ENCODE measurements at regions not wholly inside any gene's neighbourhood (a gene's known extent, or its start where the extent isn't known, plus 50 kb on each side); places are given as distances from the start of the nearest gene placed in this dataset.

DNA sequence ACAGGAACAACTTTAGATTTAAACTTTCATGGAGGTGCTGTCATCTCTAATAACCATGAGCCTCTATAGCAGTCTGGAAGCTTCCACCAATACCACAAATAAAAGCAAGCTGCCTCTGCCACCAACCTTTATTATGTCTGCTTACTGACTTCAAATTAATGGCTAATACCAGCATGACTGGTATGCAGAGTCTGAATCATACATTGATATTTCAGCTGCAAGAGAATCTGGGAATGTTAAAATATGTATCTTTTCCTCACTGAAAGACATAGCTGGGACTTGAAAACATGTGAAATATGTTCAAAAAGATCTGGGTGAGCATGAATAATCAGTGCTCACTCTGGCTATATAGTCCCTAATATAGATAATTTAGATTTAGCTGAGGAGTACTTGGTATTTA, 488.6 kb downstream of the CDH8 start:
- no peaks in the 10 kb centered on the region for H3K4me1 ChIP-seq
- TF ChIP-seq POLR2A (IDR thresholded peaks at IDR 0.05) (no peak), EP300 (IDR thresholded peaks at IDR 0.05; ENCODE audit: low read depth) (no peak), POLR2AphosphoS5 (IDR thresholded peaks at IDR 0.05) (no peak)
- TF ChIP-seq, protein P1, sequence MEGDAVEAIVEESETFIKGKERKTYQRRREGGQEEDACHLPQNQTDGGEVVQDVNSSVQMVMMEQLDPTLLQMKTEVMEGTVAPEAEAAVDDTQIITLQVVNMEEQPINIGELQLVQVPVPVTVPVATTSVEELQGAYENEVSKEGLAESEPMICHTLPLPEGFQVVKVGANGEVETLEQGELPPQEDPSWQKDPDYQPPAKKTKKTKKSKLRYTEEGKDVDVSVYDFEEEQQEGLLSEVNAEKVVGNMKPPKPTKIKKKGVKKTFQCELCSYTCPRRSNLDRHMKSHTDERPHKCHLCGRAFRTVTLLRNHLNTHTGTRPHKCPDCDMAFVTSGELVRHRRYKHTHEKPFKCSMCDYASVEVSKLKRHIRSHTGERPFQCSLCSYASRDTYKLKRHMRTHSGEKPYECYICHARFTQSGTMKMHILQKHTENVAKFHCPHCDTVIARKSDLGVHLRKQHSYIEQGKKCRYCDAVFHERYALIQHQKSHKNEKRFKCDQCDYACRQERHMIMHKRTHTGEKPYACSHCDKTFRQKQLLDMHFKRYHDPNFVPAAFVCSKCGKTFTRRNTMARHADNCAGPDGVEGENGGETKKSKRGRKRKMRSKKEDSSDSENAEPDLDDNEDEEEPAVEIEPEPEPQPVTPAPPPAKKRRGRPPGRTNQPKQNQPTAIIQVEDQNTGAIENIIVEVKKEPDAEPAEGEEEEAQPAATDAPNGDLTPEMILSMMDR (IDR thresholded peaks at IDR 0.05): no peak
- no peaks in the 10 kb centered on the region for H3K9me3 ChIP-seq
- H3K27ac ChIP-seq: no peak overlapping the region
- H3K36me3 ChIP-seq: no peaks in the 10 kb centered on the region
- intact Hi-C loops (cut with DNase I; ENCODE audit: low total_unique reads) (no loop called here), in situ Hi-C loops (cut with MboI; ENCODE audit: low pct_ligation_motif_present in 1 of 4, low pct_unique_long_range_greater_than_20kb in 1 of 4, low sequenced_read_pairs in 3 of 4) (no loop called here)
- no peak for DNase-seq
- no peak overlapping the region for H3K4me3 ChIP-seq
- H3K27me3 ChIP-seq: no peaks in the 10 kb centered on the region

DNA sequence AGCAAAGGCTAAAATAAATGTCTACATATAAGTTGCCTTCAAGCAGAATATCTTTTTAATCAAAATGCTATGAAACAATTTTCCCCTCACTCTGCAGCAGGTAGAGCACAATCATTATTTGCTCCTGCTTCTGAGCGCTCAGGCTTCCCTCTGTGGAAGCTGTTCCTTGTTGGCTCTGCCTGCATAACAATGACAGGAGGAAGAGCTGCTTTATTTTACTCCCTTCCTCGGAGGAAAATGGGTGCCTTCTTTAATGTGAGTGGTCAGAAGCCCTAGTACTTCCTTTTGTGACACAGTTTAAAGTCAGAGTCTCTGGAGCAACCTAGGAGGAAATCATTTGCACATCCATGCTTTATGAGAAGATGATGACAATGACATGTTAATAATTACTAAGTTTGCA, 492.1 kb downstream of the CDH8 start:
- Histone ChIP-seq H3K9me3 (no peaks in the 10 kb centered on the region), H3K36me3 (no peaks in the 10 kb centered on the region), H3K27ac (no peak overlapping the region), H3K4me1 (no peaks in the 10 kb centered on the region), H3K4me3 (no peak overlapping the region), H3K27me3 (no peaks in the 10 kb centered on the region)
- WGBS, 2 donors (ENCODE audit: low coverage in 1 of 2): 36 to 51% methylated on average over 2 of the region's 2 CpGs
- TF ChIP-seq POLR2AphosphoS5 (IDR thresholded peaks at IDR 0.05) (no peak), EP300 (IDR thresholded peaks at IDR 0.05; ENCODE audit: low read depth) (no peak), POLR2A (IDR thresholded peaks at IDR 0.05) (no peak)
- TF ChIP-seq, protein P1 (IDR thresholded peaks at IDR 0.05): no peak
- intact Hi-C loops (cut with DNase I; ENCODE audit: low total_unique reads) (no loop called here), in situ Hi-C loops (cut with MboI; ENCODE audit: low pct_ligation_motif_present in 1 of 4, low pct_unique_long_range_greater_than_20kb in 1 of 4, low sequenced_read_pairs in 3 of 4) (no loop called here)
- DNase-seq: no peak

DNA sequence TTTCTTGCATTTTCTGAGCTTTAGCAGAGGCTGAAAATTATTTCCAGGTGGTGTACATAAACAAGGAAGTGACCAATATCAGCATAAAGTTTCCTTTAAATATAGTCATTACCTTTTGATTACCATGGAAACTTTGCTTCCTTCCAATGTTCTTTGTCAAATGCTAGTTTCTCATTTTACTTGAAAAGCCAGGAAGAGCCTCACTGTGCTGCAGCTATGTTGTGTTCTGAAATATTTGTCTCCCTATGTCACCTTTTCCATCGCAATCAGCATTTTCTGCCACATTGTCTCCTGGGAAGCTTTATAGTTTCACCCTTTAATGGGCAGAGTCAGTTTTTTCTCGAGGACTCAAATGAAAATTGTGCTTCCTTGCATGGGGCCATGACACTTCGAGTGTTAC, 496.0 kb downstream of the CDH8 start:
- intact Hi-C loops (cut with DNase I; ENCODE audit: low total_unique reads): no loop called here
- no peaks in the 10 kb centered on the region for H3K9me3 ChIP-seq
- WGBS, 2 donors (ENCODE audit: low coverage in 1 of 2): 48 to 52% methylated on average over 2 to 3 of the region's 3 CpGs
- H3K27me3 ChIP-seq: no peaks in the 10 kb centered on the region
- H3K27ac ChIP-seq: no peak overlapping the region
- in situ Hi-C loops (cut with MboI; ENCODE audit: low pct_ligation_motif_present in 1 of 4, low pct_unique_long_range_greater_than_20kb in 1 of 4, low sequenced_read_pairs in 3 of 4): no loop called here
- no peak for DNase-seq
- no peak overlapping the region for H3K4me3 ChIP-seq
- H3K36me3 ChIP-seq: no peaks in the 10 kb centered on the region
- no peaks in the 10 kb centered on the region for H3K4me1 ChIP-seq
- TF ChIP-seq EP300 (IDR thresholded peaks at IDR 0.05; ENCODE audit: low read depth): no peak
- TF ChIP-seq, protein P1 (IDR thresholded peaks at IDR 0.05): no peak
- no peak for TF ChIP-seq POLR2A (IDR thresholded peaks at IDR 0.05)
- no peak for TF ChIP-seq POLR2AphosphoS5 (IDR thresholded peaks at IDR 0.05)

DNA sequence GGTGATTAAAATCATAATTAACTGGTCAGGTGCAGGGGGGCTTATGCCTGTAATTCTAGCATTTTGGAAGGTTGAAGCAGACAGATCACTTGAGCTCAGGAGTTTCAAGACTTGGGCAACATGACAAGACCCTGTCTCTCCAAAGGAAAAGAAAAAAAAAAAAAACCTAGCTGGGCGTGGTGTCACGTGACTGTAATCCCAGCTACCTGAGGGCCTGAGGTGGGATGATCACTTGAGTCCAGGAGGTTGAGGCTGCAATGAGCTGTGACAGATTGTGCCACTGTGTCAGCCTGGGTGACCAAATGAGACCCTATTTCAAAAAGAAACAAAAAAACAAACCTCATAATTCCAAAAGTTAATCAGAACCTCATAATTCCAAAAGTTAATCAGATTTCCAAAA, 505.5 kb downstream of the CDH8 start:
- 69 to 73% methylated on average over 2 of the region's 2 CpGs for WGBS, 2 donors (ENCODE audit: low coverage in 1 of 2)
- Histone ChIP-seq H3K27me3 (no peaks in the 10 kb centered on the region), H3K4me3 (no peak overlapping the region), H3K36me3 (no peaks in the 10 kb centered on the region), H3K9me3 (no peaks in the 10 kb centered on the region), H3K4me1 (no peaks in the 10 kb centered on the region), H3K27ac (no peak overlapping the region)
- in situ Hi-C loops (cut with MboI; ENCODE audit: low pct_ligation_motif_present in 1 of 4, low pct_unique_long_range_greater_than_20kb in 1 of 4, low sequenced_read_pairs in 3 of 4): no loop called here
- intact Hi-C loops (cut with DNase I; ENCODE audit: low total_unique reads): no loop called here
- TF ChIP-seq POLR2A (IDR thresholded peaks at IDR 0.05) (no peak), EP300 (IDR thresholded peaks at IDR 0.05; ENCODE audit: low read depth) (no peak)
- DNase-seq: no peak

DNA sequence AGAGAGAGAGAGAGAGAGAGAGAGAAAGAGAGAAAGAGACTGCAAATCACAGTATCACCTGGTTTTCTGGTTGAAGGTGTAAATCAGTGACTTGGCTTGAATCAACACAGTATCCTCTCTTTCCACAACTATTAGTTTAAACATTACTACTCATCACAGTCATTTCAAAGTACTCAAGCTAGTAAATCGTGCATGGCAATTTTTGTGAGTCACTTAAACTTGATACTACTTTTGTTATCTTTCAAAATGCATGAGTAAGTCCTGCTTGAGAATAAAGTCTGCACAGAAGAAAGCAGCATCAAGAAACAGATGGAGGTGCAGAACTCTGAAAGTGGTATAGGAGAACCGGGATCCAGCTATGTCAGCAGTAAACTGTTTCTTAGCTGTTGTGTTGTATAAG, 535.4 kb downstream of the CDH8 start:
- H3K4me1 ChIP-seq: no peaks in the 10 kb centered on the region
- no peak for TF ChIP-seq POLR2AphosphoS5 (IDR thresholded peaks at IDR 0.05)
- TF ChIP-seq EP300 (IDR thresholded peaks at IDR 0.05; ENCODE audit: low read depth): no peak
- TF ChIP-seq POLR2A (IDR thresholded peaks at IDR 0.05): no peak
- TF ChIP-seq, protein P1 (IDR thresholded peaks at IDR 0.05): no peak
- no peak overlapping the region for H3K27ac ChIP-seq
- 59 to 72% methylated on average over 2 of the region's 2 CpGs for WGBS, 2 donors (ENCODE audit: low coverage in 1 of 2)
- no peaks in the 10 kb centered on the region for H3K9me3 ChIP-seq
- intact Hi-C loops (cut with DNase I; ENCODE audit: low total_unique reads): loop anchor here (5.0 kb wide), 1 partner anchor 536 kb away; the partner anchor contains the start of gene CDH8
- H3K27me3 ChIP-seq: no peaks in the 10 kb centered on the region
- in situ Hi-C loops (cut with MboI; ENCODE audit: low pct_ligation_motif_present in 1 of 4, low pct_unique_long_range_greater_than_20kb in 1 of 4, low sequenced_read_pairs in 3 of 4): no loop called here
- DNase-seq: no peak
- H3K36me3 ChIP-seq: no peaks in the 10 kb centered on the region
- H3K4me3 ChIP-seq: no peak overlapping the region
